BLaER1 (cell line): ENCODE measurements at regions not wholly inside any gene's neighbourhood (a gene's known extent, or its start where the extent isn't known, plus 50 kb on each side); places are given as distances from the start of the nearest gene placed in this dataset.

ENCODE experiments used
- H3K27ac ChIP-seq: shearing (Covaris generic); formaldehyde crosslinking; 2 replicates; pipeline ENCODE4 v1.8.1; 2022
- H3K27me3 ChIP-seq: shearing (Covaris generic); formaldehyde crosslinking; 2 replicates; pipeline ENCODE4 v1.8.1; 2022
- H3K36me3 ChIP-seq: shearing (Covaris generic); formaldehyde crosslinking; 2 replicates; pipeline ENCODE4 v1.8.1; 2022
- H3K4me1 ChIP-seq: shearing (Covaris generic); formaldehyde crosslinking; 2 replicates; pipeline ENCODE4 v1.8.1; 2022
- H3K4me2 ChIP-seq: shearing (Covaris generic); formaldehyde crosslinking; 2 replicates; pipeline ENCODE4 v1.8.1; 2022
- H3K4me3 ChIP-seq: shearing (Covaris generic); formaldehyde crosslinking; 2 replicates; pipeline ENCODE4 v1.8.1; 2022
- H3K9ac ChIP-seq: shearing (Covaris generic); formaldehyde crosslinking; 2 replicates; pipeline ENCODE4 v1.8.1; 2022
- H3K9me3 ChIP-seq: shearing (Covaris generic); formaldehyde crosslinking; 2 replicates; pipeline ENCODE4 v1.8.1; 2022
- H4K20me1 ChIP-seq: shearing (Covaris generic); formaldehyde crosslinking; 2 replicates; pipeline ENCODE4 v1.8.1; 2022
- Cebpa-rat ChIP-seq: shearing (Covaris generic); IDR thresholded peaks from 2 replicates; pipeline ENCODE4 v1.8.1; 2022

- Histone ChIP-seq H3K27ac (no peak overlapping the region), H3K4me3 (no peak overlapping the region)
- TF ChIP-seq Cebpa-rat: no peak
These were observed 351.9 kb downstream of the PCDH18 start for GRCh38 chr4:137180349-137180748.

GRCh38 chr4:137156807-137157206, 375.5 kb downstream of the PCDH18 start:
- H3K4me1 ChIP-seq: no peaks in the 10 kb centered on the region
- H4K20me1 ChIP-seq: no peaks in the 10 kb centered on the region
- H3K4me2 ChIP-seq: no peak overlapping the region
- no peak overlapping the region for H3K27ac ChIP-seq
- no peaks in the 10 kb centered on the region for H3K27me3 ChIP-seq
- H3K9ac ChIP-seq: no peak overlapping the region
- H3K9me3 ChIP-seq: no peaks in the 10 kb centered on the region
- no peak overlapping the region for H3K4me3 ChIP-seq
- TF ChIP-seq Cebpa-rat: no peak
- no peaks in the 10 kb centered on the region for H3K36me3 ChIP-seq

More at GRCh38 chr4:137180349-137180748, 351.9 kb downstream of the PCDH18 start:
- no peaks in the 10 kb centered on the region for H3K36me3 ChIP-seq
- no peaks in the 10 kb centered on the region for H3K4me1 ChIP-seq
- H3K4me2 ChIP-seq: no peak overlapping the region
- no peaks in the 10 kb centered on the region for H4K20me1 ChIP-seq
- H3K9ac ChIP-seq: no peak overlapping the region
- no peaks in the 10 kb centered on the region for H3K9me3 ChIP-seq
- no peaks in the 10 kb centered on the region for H3K27me3 ChIP-seq

- no peaks in the 10 kb centered on the region for H3K9me3 ChIP-seq
- H3K4me2 ChIP-seq: no peak overlapping the region
- no peak overlapping the region for H3K9ac ChIP-seq
- H3K27me3 ChIP-seq: no peaks in the 10 kb centered on the region
- no peak overlapping the region for H3K27ac ChIP-seq
- H3K36me3 ChIP-seq: no peaks in the 10 kb centered on the region
- no peak for TF ChIP-seq Cebpa-rat
- no peak overlapping the region for H3K4me3 ChIP-seq
- no peaks in the 10 kb centered on the region for H4K20me1 ChIP-seq
- H3K4me1 ChIP-seq: no peaks in the 10 kb centered on the region
These were observed 376.2 kb downstream of the PCDH18 start for GRCh38 chr4:137156054-137156453.

- no peak overlapping the region for H3K4me2 ChIP-seq
- no peaks in the 10 kb centered on the region for H3K36me3 ChIP-seq
- TF ChIP-seq Cebpa-rat: no peak
- no peak overlapping the region for H3K4me3 ChIP-seq
- no peaks in the 10 kb centered on the region for H3K4me1 ChIP-seq
- no peaks in the 10 kb centered on the region for H4K20me1 ChIP-seq
- no peak overlapping the region for H3K9ac ChIP-seq
- H3K27ac ChIP-seq: no peak overlapping the region
- H3K9me3 ChIP-seq: no peaks in the 10 kb centered on the region
- H3K27me3 ChIP-seq: no peaks in the 10 kb centered on the region
These were observed 401.1 kb downstream of the PCDH18 start for GRCh38 chr4:137131201-137131600.

GRCh38 chr4:137129845-137130244, 402.4 kb downstream of the PCDH18 start:
- Histone ChIP-seq H3K4me2 (no peak overlapping the region), H3K4me3 (no peak overlapping the region), H3K27me3 (no peaks in the 10 kb centered on the region), H3K36me3 (no peaks in the 10 kb centered on the region), H3K4me1 (no peaks in the 10 kb centered on the region), H3K27ac (no peak overlapping the region), H4K20me1 (no peaks in the 10 kb centered on the region), H3K9ac (no peak overlapping the region), H3K9me3 (no peaks in the 10 kb centered on the region)
- TF ChIP-seq Cebpa-rat: no peak

- no peak for TF ChIP-seq Cebpa-rat
These were observed 402.9 kb downstream of the PCDH18 start for GRCh38 chr4:137129441-137129840.

GRCh38 chr4:137125011-137125410, 407.3 kb downstream of the PCDH18 start:
- no peak overlapping the region for H3K9ac ChIP-seq
- TF ChIP-seq Cebpa-rat: no peak
- no peaks in the 10 kb centered on the region for H4K20me1 ChIP-seq
- no peaks in the 10 kb centered on the region for H3K36me3 ChIP-seq
- H3K4me3 ChIP-seq: no peak overlapping the region
- no peaks in the 10 kb centered on the region for H3K4me1 ChIP-seq
- H3K9me3 ChIP-seq: no peaks in the 10 kb centered on the region
- no peak overlapping the region for H3K27ac ChIP-seq
- no peak overlapping the region for H3K4me2 ChIP-seq
- no peaks in the 10 kb centered on the region for H3K27me3 ChIP-seq

More at GRCh38 chr4:137129441-137129840, 402.9 kb downstream of the PCDH18 start:
- H3K36me3 ChIP-seq: no peaks in the 10 kb centered on the region
- no peaks in the 10 kb centered on the region for H4K20me1 ChIP-seq
- no peak overlapping the region for H3K4me2 ChIP-seq
- H3K27me3 ChIP-seq: no peaks in the 10 kb centered on the region
- H3K9me3 ChIP-seq: no peaks in the 10 kb centered on the region
- H3K4me1 ChIP-seq: no peaks in the 10 kb centered on the region
- H3K27ac ChIP-seq: no peak overlapping the region
- no peak overlapping the region for H3K9ac ChIP-seq
- no peak overlapping the region for H3K4me3 ChIP-seq

GRCh38 chr4:137124278-137124932, 407.9 kb downstream of the PCDH18 start:
- no peak for TF ChIP-seq Cebpa-rat
- no peaks in the 10 kb centered on the region for H3K36me3 ChIP-seq
- no peaks in the 10 kb centered on the region for H3K27me3 ChIP-seq
- H3K27ac ChIP-seq: no peak overlapping the region
- H3K4me1 ChIP-seq: no peaks in the 10 kb centered on the region
- H4K20me1 ChIP-seq: no peaks in the 10 kb centered on the region
- no peak overlapping the region for H3K9ac ChIP-seq
- no peak overlapping the region for H3K4me3 ChIP-seq
- no peak overlapping the region for H3K4me2 ChIP-seq
- no peaks in the 10 kb centered on the region for H3K9me3 ChIP-seq

- H3K9me3 ChIP-seq: no peaks in the 10 kb centered on the region
- H3K4me3 ChIP-seq: no peak overlapping the region
- H3K27ac ChIP-seq: no peak overlapping the region
- H3K4me1 ChIP-seq: no peaks in the 10 kb centered on the region
- no peak overlapping the region for H3K9ac ChIP-seq
- H3K36me3 ChIP-seq: no peaks in the 10 kb centered on the region
- H4K20me1 ChIP-seq: no peaks in the 10 kb centered on the region
- TF ChIP-seq Cebpa-rat: no peak
- no peaks in the 10 kb centered on the region for H3K27me3 ChIP-seq
- H3K4me2 ChIP-seq: no peak overlapping the region
These were observed 409.4 kb downstream of the PCDH18 start for GRCh38 chr4:137122876-137123275.

GRCh38 chr4:137116144-137116543, 416.1 kb downstream of the PCDH18 start:
- no peak overlapping the region for H3K4me3 ChIP-seq
- no peaks in the 10 kb centered on the region for H3K4me1 ChIP-seq
- H3K4me2 ChIP-seq: no peak overlapping the region
- no peak overlapping the region for H3K27ac ChIP-seq
- H3K36me3 ChIP-seq: no peaks in the 10 kb centered on the region
- no peaks in the 10 kb centered on the region for H3K27me3 ChIP-seq
- H3K9ac ChIP-seq: no peak overlapping the region
- H4K20me1 ChIP-seq: no peaks in the 10 kb centered on the region
- H3K9me3 ChIP-seq: no peaks in the 10 kb centered on the region
- TF ChIP-seq Cebpa-rat: no peak

GRCh38 chr4:137106733-137107132, 425.6 kb downstream of the PCDH18 start:
- Histone ChIP-seq H3K9ac (no peak overlapping the region), H3K27me3 (no peaks in the 10 kb centered on the region), H3K4me1 (no peaks in the 10 kb centered on the region), H3K4me2 (no peak overlapping the region), H3K9me3 (no peaks in the 10 kb centered on the region), H3K4me3 (no peak overlapping the region), H3K27ac (no peak overlapping the region), H4K20me1 (no peaks in the 10 kb centered on the region), H3K36me3 (no peaks in the 10 kb centered on the region)
- TF ChIP-seq Cebpa-rat: no peak
